ENCODE measurements at regions not wholly inside any gene's neighbourhood (a gene's known extent, or its start where the extent isn't known, plus 50 kb on each side); places are given as distances from the start of the nearest gene placed in this dataset.

- 50 to 66% (median 55%) methylated on average over 5 of the region's 5 CpGs for WGBS, 5 donors
- Histone ChIP-seq H3K4me3 (no peak overlapping the region), H3K27ac (no peak overlapping the region), H3K4me1 (no peaks in the 10 kb centered on the region), H3K36me3 (no peaks in the 10 kb centered on the region), H3K9me3 (peaks cover 0 to 4% (median 0%) of the 10 kb centered on the region in 8 donors), H3K27me3 (replicated peaks in 1 of 7) (no peaks in the 10 kb centered on the region)
- intact Hi-C loops (cut with DNase I; ENCODE audit: low total_unique reads) = no loop called here
- no peak for TF ChIP-seq CTCF (IDR thresholded peaks at IDR 0.05 in 8 of 11, conservative IDR thresholded peaks at IDR 0.05 in 3 of 11)
- TF ChIP-seq POLR2A (IDR thresholded peaks at IDR 0.05) = no peak
- no peak for TF ChIP-seq POLR2AphosphoS5 (IDR thresholded peaks at IDR 0.05)
- no peak for DNase-seq
These were observed 120.6 kb upstream of the CDKN3 start for GRCh38 chr14:54275997-54276725.

GRCh38 chr14:54278087-54278486 lies 118.7 kb upstream of the CDKN3 start:
- no peak overlapping the region for H3K27ac ChIP-seq
- H3K27me3 ChIP-seq (replicated peaks in 1 of 7) = peaks cover 0 to 8% (median 0%) of the 10 kb centered on the region in 7 donors
- TF ChIP-seq CTCF (IDR thresholded peaks at IDR 0.05 in 8 of 11, conservative IDR thresholded peaks at IDR 0.05 in 3 of 11) = no peak
- DNase-seq = no peak
- no peaks in the 10 kb centered on the region for H3K36me3 ChIP-seq
- peaks cover 0 to 4% (median 0%) of the 10 kb centered on the region in 8 donors for H3K9me3 ChIP-seq
- WGBS, 5 donors = 38 to 53% (median 48%) methylated on average over 2 of the region's 2 CpGs
- intact Hi-C loops (cut with DNase I; ENCODE audit: low total_unique reads) = no loop called here
- no peak overlapping the region for H3K4me3 ChIP-seq
- H3K4me1 ChIP-seq = no peaks in the 10 kb centered on the region

- Histone ChIP-seq H3K36me3 (no peaks in the 10 kb centered on the region), H3K27ac (no peak overlapping the region), H3K27me3 (replicated peaks in 1 of 7) (peaks cover 0 to 9% (median 0%) of the 10 kb centered on the region in 7 donors), H3K4me3 (no peak overlapping the region), H3K4me1 (no peaks in the 10 kb centered on the region), H3K9me3 (peaks cover 0 to 4% (median 0%) of the 10 kb centered on the region in 8 donors)
- TF ChIP-seq CTCF (IDR thresholded peaks at IDR 0.05 in 8 of 11, conservative IDR thresholded peaks at IDR 0.05 in 3 of 11) (no peak), POLR2AphosphoS5 (IDR thresholded peaks at IDR 0.05) (no peak), POLR2A (IDR thresholded peaks at IDR 0.05) (no peak)
- intact Hi-C loops (cut with DNase I; ENCODE audit: low total_unique reads) = no loop called here
- 75 to 94% (median 83%) methylated on average over 7 of the region's 7 CpGs for WGBS, 5 donors
- no peak for DNase-seq
These were observed 118.0 kb upstream of the CDKN3 start for GRCh38 chr14:54278665-54279295.

- Histone ChIP-seq H3K4me3 (no peak overlapping the region), H3K36me3 (no peaks in the 10 kb centered on the region), H3K27me3 (replicated peaks in 1 of 7) (peaks cover 0 to 16% (median 0%) of the 10 kb centered on the region in 7 donors), H3K27ac (no peak overlapping the region), H3K4me1 (no peaks in the 10 kb centered on the region), H3K9me3 (no peaks in the 10 kb centered on the region)
- no peak for DNase-seq
- TF ChIP-seq POLR2AphosphoS5 (IDR thresholded peaks at IDR 0.05) (no peak), CTCF (IDR thresholded peaks at IDR 0.05 in 8 of 11, conservative IDR thresholded peaks at IDR 0.05 in 3 of 11) (no peak)
- 60 to 90% (median 71%) methylated on average over 2 of the region's 2 CpGs for WGBS, 5 donors
- intact Hi-C loops (cut with DNase I; ENCODE audit: low total_unique reads) = no loop called here
These were observed 114.0 kb upstream of the CDKN3 start for GRCh38 chr14:54282849-54283248.

All from spleen (tissue), 11 donors.